ENCODE measurements at regions not wholly inside any gene's neighbourhood (a gene's known extent, or its start where the extent isn't known, plus 50 kb on each side); places are given as distances from the start of the nearest gene placed in this dataset.

- no peak for TF ChIP-seq EZH2 (IDR thresholded peaks at IDR 0.05; ENCODE audit: insufficient read depth, poor library complexity, severe bottlenecking)
- TF ChIP-seq EZH2phosphoT487 (IDR thresholded peaks at IDR 0.05; ENCODE audit: insufficient read depth, low read depth): no peak
These were observed 130.4 kb upstream of the ETS2 start for GRCh38 chr21:38675182-38675824.

Data from GM23248 (cell line).